ENCODE measurements at regions not wholly inside any gene's neighbourhood (a gene's known extent, or its start where the extent isn't known, plus 50 kb on each side); places are given as distances from the start of the nearest gene placed in this dataset.

- TF ChIP-seq POLR2A (IDR thresholded peaks at IDR 0.05), result no peak
- no peak for TF ChIP-seq CTCF (IDR thresholded peaks at IDR 0.05)
Measured at GRCh38 chr2:67896476-67896875, 166.3 kb downstream of the C1D start.
